Activated T-cell treated with anti-CD3 and anti-CD28 coated beads, Interleukin-2, amount 50 U/mL, for 4 hours (primary cell): ENCODE measurements at regions not wholly inside any gene's neighbourhood (a gene's known extent, or its start where the extent isn't known, plus 50 kb on each side); places are given as distances from the start of the nearest gene placed in this dataset.

Experiments used
- ATAC-seq, 2 donors: fragments of 200-7000 bp; cut with Tn5 transposase; one replicate each; pipeline ENCODE4 v1.10.0; 2021
- DNase-seq: peaks from one replicate; pipeline ENCODE4 v3.0.0-alpha.2; 2020
- H3K27me3 Mint-ChIP-seq: one replicate; pipeline ENCODE4 v1.8.0; 2021; ENCODE audit warnings: low read depth, mixed read lengths
- H3K36me3 Mint-ChIP-seq: one replicate; pipeline ENCODE4 v1.8.0; 2022; ENCODE audit warnings: mixed read lengths; ENCODE audit not compliant: insufficient read depth
- H3K4me1 Mint-ChIP-seq: one replicate; pipeline ENCODE4 v1.8.0; 2021; ENCODE audit warnings: low read depth, mixed read lengths
- H3K4me3 Mint-ChIP-seq: one replicate; pipeline ENCODE4 v1.8.0; 2021; ENCODE audit warnings: mild to moderate bottlenecking, moderate library complexity, mixed read lengths
- H3K9me3 Mint-ChIP-seq: one replicate; pipeline ENCODE4 v1.8.0; 2021; ENCODE audit warnings: mixed read lengths

DNA sequence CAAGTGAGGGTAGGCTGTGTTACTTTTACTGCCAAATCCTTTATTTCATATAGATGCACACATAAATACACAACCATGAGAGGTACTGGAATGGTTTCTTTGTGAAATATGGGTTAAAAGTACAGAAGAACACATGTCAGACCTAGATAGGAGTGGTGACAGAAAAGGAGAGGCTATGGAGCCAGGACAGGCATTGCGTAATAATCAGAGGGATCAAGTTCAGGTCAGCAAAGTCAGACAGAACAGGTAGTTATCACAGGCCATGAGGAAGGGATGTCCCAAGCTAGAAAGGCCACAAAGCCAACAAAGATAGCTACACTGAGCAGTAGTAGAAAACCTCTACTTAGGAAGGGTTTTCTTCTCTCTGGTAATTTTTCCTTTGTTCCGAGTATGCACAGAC lies 272.6 kb downstream of the KCNN2 start:
- Mint-ChIP-seq H3K4me1 (no peaks in the 10 kb centered on the region), H3K4me3 (no peak overlapping the region), H3K27me3 (no peaks in the 10 kb centered on the region), H3K36me3 (no peaks in the 10 kb centered on the region), H3K9me3 (peaks cover 6% of the 10 kb centered on the region)
- ATAC-seq (no peak), DNase-seq (no peak)

DNA sequence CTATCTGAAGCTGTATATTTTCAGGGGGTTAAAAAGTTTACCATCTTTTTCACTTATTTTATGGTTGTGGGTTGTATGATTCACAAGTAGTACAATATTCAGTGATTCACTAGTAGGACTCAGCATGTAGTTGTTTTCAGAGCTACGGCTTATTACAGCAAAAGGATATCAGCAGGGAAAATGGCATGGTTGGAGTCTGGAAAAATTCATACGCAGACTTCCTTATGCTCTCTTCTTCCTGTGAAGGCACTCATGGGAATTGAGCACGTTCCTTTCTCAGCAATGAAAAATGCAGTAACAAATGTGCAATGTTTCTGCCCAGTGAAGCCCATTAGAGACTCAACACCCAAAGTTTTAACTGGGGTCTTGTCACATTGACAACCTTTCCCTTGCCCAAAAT lies 250.5 kb downstream of the KCNN2 start:
- Mint-ChIP-seq H3K36me3 (no peaks in the 10 kb centered on the region), H3K9me3 (peaks cover 19% of the 10 kb centered on the region), H3K27me3 (no peaks in the 10 kb centered on the region), H3K4me3 (no peak overlapping the region), H3K4me1 (no peaks in the 10 kb centered on the region)
- DNase-seq = no peak
- no peak for ATAC-seq

DNA sequence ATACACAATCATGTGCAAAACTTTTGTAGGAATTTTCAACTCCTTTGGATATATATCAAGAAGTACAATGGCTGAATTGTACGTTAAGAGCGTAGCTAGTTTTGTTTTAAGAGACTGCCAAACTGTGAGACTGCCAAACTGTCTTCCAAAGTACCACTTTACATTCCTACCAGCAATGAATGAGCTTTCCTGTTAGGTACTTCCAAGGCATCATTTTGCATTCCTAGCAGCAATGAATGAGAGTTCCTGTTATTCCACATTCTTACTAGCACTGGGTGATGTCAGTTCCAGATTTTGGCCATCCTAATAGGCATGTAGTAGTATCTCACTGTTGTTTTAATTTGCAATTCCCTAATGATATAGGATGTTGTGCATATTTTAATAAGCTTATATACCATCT lies 219.3 kb downstream of the KCNN2 start:
- Mint-ChIP-seq H3K36me3 (no peaks in the 10 kb centered on the region), H3K4me1 (no peaks in the 10 kb centered on the region), H3K4me3 (no peak overlapping the region), H3K9me3 (peaks cover 12% of the 10 kb centered on the region), H3K27me3 (no peaks in the 10 kb centered on the region)
- DNase-seq (no peak), ATAC-seq (no peak)

DNA sequence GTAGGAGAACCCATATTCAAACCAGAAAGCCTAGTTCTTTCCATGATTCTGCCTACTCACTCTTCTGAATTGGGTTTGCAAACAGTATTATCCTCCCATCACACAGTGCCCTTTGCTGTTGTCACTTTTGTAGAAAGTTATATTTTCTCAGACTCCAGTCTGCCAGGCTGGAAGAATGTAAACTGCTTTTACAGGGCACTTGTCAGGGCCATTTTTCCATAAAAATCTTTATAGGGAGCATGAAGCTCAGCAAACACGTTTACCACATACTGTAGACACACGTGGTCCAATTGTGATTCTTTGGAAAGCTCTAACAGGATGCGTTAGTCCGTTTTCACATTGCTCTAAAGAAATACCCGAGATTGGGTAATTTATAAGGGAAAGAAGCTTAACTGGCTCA lies 204.0 kb downstream of the KCNN2 start:
- H3K36me3 Mint-ChIP-seq = no peaks in the 10 kb centered on the region
- no peaks in the 10 kb centered on the region for H3K27me3 Mint-ChIP-seq
- no peak overlapping the region for H3K4me3 Mint-ChIP-seq

DNA sequence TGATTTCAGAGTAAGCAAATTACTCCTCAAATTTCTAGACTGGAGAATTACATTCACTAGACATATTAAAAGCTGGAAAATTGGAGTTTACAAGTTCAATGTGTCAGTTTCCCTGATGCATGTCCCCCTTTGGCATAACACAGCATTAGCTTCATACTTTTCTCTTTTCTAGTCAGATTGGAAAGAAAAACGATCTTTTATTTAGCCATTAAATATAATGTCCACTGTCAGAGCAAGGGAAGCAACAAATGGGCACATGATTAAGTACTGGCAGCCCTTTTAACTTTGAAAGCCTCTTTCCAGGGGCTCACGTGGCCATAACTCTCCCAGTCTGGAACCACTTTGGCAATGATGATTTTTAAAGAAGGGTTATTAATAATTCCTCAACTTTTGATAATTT lies 203.3 kb downstream of the KCNN2 start:
- ATAC-seq (no peak), DNase-seq (no peak)
- H3K4me1 Mint-ChIP-seq = no peaks in the 10 kb centered on the region
- H3K9me3 Mint-ChIP-seq = peaks cover 17% of the 10 kb centered on the region
- no peak overlapping the region for H3K4me3 Mint-ChIP-seq
- H3K36me3 Mint-ChIP-seq = no peaks in the 10 kb centered on the region
- no peaks in the 10 kb centered on the region for H3K27me3 Mint-ChIP-seq

More for the DNA sequence above, 204.0 kb downstream of the KCNN2 start:
- H3K9me3 Mint-ChIP-seq = peaks cover 17% of the 10 kb centered on the region
- no peaks in the 10 kb centered on the region for H3K4me1 Mint-ChIP-seq
- ATAC-seq (no peak), DNase-seq (no peak)

DNA sequence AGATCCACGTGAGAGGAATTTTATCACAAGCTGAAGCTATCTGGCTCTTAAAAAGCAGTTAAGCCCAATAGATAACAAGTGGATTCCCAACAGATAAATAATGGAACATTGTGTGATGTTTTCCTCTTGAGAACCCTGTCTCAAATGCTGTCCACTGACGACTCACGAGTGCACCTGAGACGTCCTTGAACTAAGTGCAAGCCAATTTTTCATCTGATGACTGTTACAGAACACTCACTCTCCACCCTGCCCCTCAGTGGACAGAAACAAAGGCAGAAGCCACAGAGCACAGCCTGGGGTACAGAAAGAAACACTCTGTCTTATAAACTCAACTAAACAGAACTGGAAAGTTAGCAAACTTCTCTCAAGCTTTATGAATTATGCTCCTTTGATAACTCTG lies 199.5 kb downstream of the KCNN2 start:
- Mint-ChIP-seq H3K4me1 (no peaks in the 10 kb centered on the region), H3K9me3 (peaks cover 6% of the 10 kb centered on the region), H3K36me3 (no peaks in the 10 kb centered on the region), H3K27me3 (no peaks in the 10 kb centered on the region), H3K4me3 (no peak overlapping the region)
- ATAC-seq (no peak), DNase-seq (no peak)
